Keratinocyte (primary cell): ENCODE measurements at regions not wholly inside any gene's neighbourhood (a gene's known extent, or its start where the extent isn't known, plus 50 kb on each side); places are given as distances from the start of the nearest gene placed in this dataset.

Experiments
- DNase-seq: peaks from one replicate; pipeline ENCODE4 v3.0.0-alpha.2; 2011; ENCODE audit warnings: low read depth, missing footprints, low spot score
- FAIRE-seq: peaks from 2 replicates; lab custom pipeline; 2011; peaks lifted over from hg19 to GRCh38; lab: Jason Lieb, UNC
- H2AFZ ChIP-seq: 2 replicates; pipeline ENCODE4 v1.6.0; 2012; ENCODE audit warnings: low read length, control low read depth, inconsistent platforms; ENCODE audit not compliant: control insufficient read depth
- H3K27ac ChIP-seq: 2 replicates; pipeline ENCODE4 v1.5.1; 2011; ENCODE audit warnings: low read length; ENCODE audit not compliant: control insufficient read depth, insufficient read depth
- H3K27me3 ChIP-seq: 3 replicates; pipeline ENCODE4 v1.6.0; 2011; ENCODE audit warnings: low read length; ENCODE audit not compliant: control insufficient read depth, insufficient read depth; ENCODE audit errors: extremely low read depth
- H3K36me3 ChIP-seq, 2 experiments: 2 replicates in 1 of 2; 3 replicates in 1 of 2; pipeline ENCODE4 v1.5.1; 2011; ENCODE audit warnings: low read length in 2 of 2, mild to moderate bottlenecking in 1 of 2; ENCODE audit not compliant: control insufficient read depth in 2 of 2, insufficient read depth in 2 of 2; ENCODE audit errors: extremely low read depth in 1 of 2
- H3K4me1 ChIP-seq: 3 replicates; pipeline ENCODE4 v1.5.1; 2011; ENCODE audit warnings: low read length; ENCODE audit not compliant: control insufficient read depth, insufficient read depth; ENCODE audit errors: extremely low read depth
- H3K4me2 ChIP-seq: 3 replicates; pipeline ENCODE4 v1.6.0; 2011; ENCODE audit warnings: low read depth, low read length; ENCODE audit not compliant: control insufficient read depth, insufficient read depth; ENCODE audit errors: extremely low read depth
- H3K4me3 ChIP-seq, 3 experiments: fragments of 200-600 bp in 1 of 3; sonication (generic) in 1 of 3; 2 replicates in 2 of 3; 3 replicates in 1 of 3; pipeline ENCODE4 v1.5.1; 2011 to 2016; ENCODE audit warnings: low read length in 3 of 3, mild to moderate bottlenecking in 3 of 3, control low read depth in 2 of 3, inconsistent platforms in 1 of 3, low read depth in 1 of 3, mixed read lengths in 1 of 3, mixed run types in 1 of 3, moderate library complexity in 1 of 3; ENCODE audit not compliant: control insufficient read depth in 2 of 3, insufficient read depth in 2 of 3; ENCODE audit errors: extremely low read depth in 1 of 3
- H3K79me2 ChIP-seq: 2 replicates; pipeline ENCODE4 v1.6.0; 2012; ENCODE audit warnings: low read length; ENCODE audit not compliant: control insufficient read depth, insufficient read depth
- H3K9ac ChIP-seq: 3 replicates; pipeline ENCODE4 v1.6.0; 2011; ENCODE audit warnings: low read length; ENCODE audit not compliant: control insufficient read depth, insufficient read depth; ENCODE audit errors: extremely low read depth
- H3K9me1 ChIP-seq: 3 replicates; pipeline ENCODE4 v1.6.0; 2011; ENCODE audit warnings: low read length; ENCODE audit not compliant: control insufficient read depth, insufficient read depth; ENCODE audit errors: extremely low read depth
- H3K9me3 ChIP-seq: 2 replicates; pipeline ENCODE4 v1.5.1; 2012; ENCODE audit warnings: low read depth, low read length; ENCODE audit not compliant: control insufficient read depth
- H4K20me1 ChIP-seq: 3 replicates; pipeline ENCODE4 v1.6.0; 2011; ENCODE audit warnings: low read length; ENCODE audit not compliant: control insufficient read depth, insufficient read depth; ENCODE audit errors: extremely low read depth
- CTCF ChIP-seq, 3 experiments: IDR thresholded peaks in 1 of 3; conservative IDR thresholded peaks in 1 of 3; optimal IDR thresholded peaks in 1 of 3; 2 replicates in 2 of 3; 3 replicates in 1 of 3; pipeline versions ENCODE3 to v1.5.1; 2011; ENCODE audit warnings: low read length in 3 of 3, mild to moderate bottlenecking in 3 of 3, moderate library complexity in 2 of 3, control low read depth in 1 of 3, inconsistent platforms in 1 of 3; ENCODE audit not compliant: insufficient read depth in 2 of 3; ENCODE audit errors: extremely low read depth in 1 of 3
- EZH2 ChIP-seq: IDR thresholded peaks from one replicate; pipeline ENCODE4 v1.6.1; 2012; ENCODE audit warnings: inconsistent platforms, mild to moderate bottlenecking, low read length, moderate library complexity
- dilution Hi-C: fragments of 300-500 bp; cut with MboI; formaldehyde crosslinking; loops from one replicate; pipeline ENCODE4 v1.7.0; 2020; ENCODE audit warnings: low sequenced_read_pairs; ENCODE audit not compliant: extremely low pct_ligation_motif_present

- Histone ChIP-seq H3K4me2 (no peak overlapping the region), H3K4me3 (no peak overlapping the region), H3K9ac (no peak overlapping the region), H3K27me3 (peaks cover 74% of the 10 kb centered on the region), H3K27ac (no peak overlapping the region), H3K4me1 (peaks cover 15% of the 10 kb centered on the region), H3K79me2 (no peaks in the 10 kb centered on the region), H2AFZ (no peak overlapping the region), H4K20me1 (peaks cover 6% of the 10 kb centered on the region), H3K9me1 (no peaks in the 10 kb centered on the region), H3K9me3 (no peaks in the 10 kb centered on the region), H3K36me3 (no peaks in the 10 kb centered on the region)
- TF ChIP-seq EZH2 = no peak
- no peak for TF ChIP-seq CTCF (optimal IDR thresholded peaks at IDR 0.05 in 1 of 3, IDR thresholded peaks at IDR 0.05 in 1 of 3, conservative IDR thresholded peaks at IDR 0.05 in 1 of 3; ENCODE audit: extremely low read depth in 1 of 3, insufficient read depth in 2 of 3, low read length in 3 of 3)
- no peak for FAIRE-seq
- no peak for DNase-seq
- dilution Hi-C loops = no loop called here
These were observed 284.9 kb downstream of the UACA start for GRCh38 chr15:70478251-70478990.

GRCh38 chr15:70477750-70478250 lies 285.6 kb downstream of the UACA start:
- TF ChIP-seq CTCF (optimal IDR thresholded peaks at IDR 0.05 in 1 of 3, IDR thresholded peaks at IDR 0.05 in 1 of 3, conservative IDR thresholded peaks at IDR 0.05 in 1 of 3; ENCODE audit: extremely low read depth in 1 of 3, insufficient read depth in 2 of 3, low read length in 3 of 3) = no peak
- TF ChIP-seq EZH2 = no peak
- H3K9me3 ChIP-seq = no peaks in the 10 kb centered on the region
- no peak overlapping the region for H2AFZ ChIP-seq
- H3K4me1 ChIP-seq = peaks cover 15% of the 10 kb centered on the region
- H4K20me1 ChIP-seq = peaks cover 5% of the 10 kb centered on the region
- DNase-seq (no peak), FAIRE-seq (no peak)
- H3K9ac ChIP-seq = no peak overlapping the region
- H3K4me2 ChIP-seq = no peak overlapping the region
- H3K27me3 ChIP-seq = peaks cover 73% of the 10 kb centered on the region
- no peak overlapping the region for H3K4me3 ChIP-seq
- dilution Hi-C loops = no loop called here
- no peaks in the 10 kb centered on the region for H3K9me1 ChIP-seq
- no peak overlapping the region for H3K27ac ChIP-seq
- no peaks in the 10 kb centered on the region for H3K36me3 ChIP-seq
- no peaks in the 10 kb centered on the region for H3K79me2 ChIP-seq
